ENCODE measurements at regions not wholly inside any gene's neighbourhood (a gene's known extent, or its start where the extent isn't known, plus 50 kb on each side); places are given as distances from the start of the nearest gene placed in this dataset.

GRCh38 chr9:26399556-26399955, 493.0 kb downstream of the CAAP1 start:
- H3K36me3 ChIP-seq (ENCODE audit: insufficient read depth, low read length): no peaks in the 10 kb centered on the region
- no peak overlapping the region for H3K4me2 ChIP-seq (ENCODE audit: low read depth, low read length, poor library complexity, severe bottlenecking)
- no peaks in the 10 kb centered on the region for H3F3A ChIP-seq (ENCODE audit: low read depth)
- H4K20me1 ChIP-seq (ENCODE audit: insufficient read depth, low read length, poor library complexity, severe bottlenecking): no peaks in the 10 kb centered on the region
- no peaks in the 10 kb centered on the region for H3K27me3 ChIP-seq (ENCODE audit: insufficient read depth, low read length, poor library complexity, severe bottlenecking)
- H3K79me2 ChIP-seq (ENCODE audit: insufficient read depth, low read length): no peaks in the 10 kb centered on the region
- no peaks in the 10 kb centered on the region for H3K9me3 ChIP-seq (ENCODE audit: insufficient read depth, low read depth, low read length)
- no peaks in the 10 kb centered on the region for H3K4me1 ChIP-seq (ENCODE audit: insufficient read depth, low read length, poor library complexity, severe bottlenecking)
- TF ChIP-seq EZH2phosphoT487 (IDR thresholded peaks at IDR 0.05; ENCODE audit: borderline replicate concordance) (no peak), CTCF (conservative IDR thresholded peaks at IDR 0.05; ENCODE audit: low read length) (no peak)
- no peak overlapping the region for H3K9ac ChIP-seq (ENCODE audit: low read depth, low read length, poor library complexity, severe bottlenecking)
- no peak overlapping the region for H3K4me3 ChIP-seq (ENCODE audit: low read length, poor library complexity, severe bottlenecking)
- H2AFZ ChIP-seq (ENCODE audit: low read length): no peak overlapping the region
- H3K9me2 ChIP-seq (replicated peaks; ENCODE audit: low read depth, low read length): no peaks in the 10 kb centered on the region

DNA sequence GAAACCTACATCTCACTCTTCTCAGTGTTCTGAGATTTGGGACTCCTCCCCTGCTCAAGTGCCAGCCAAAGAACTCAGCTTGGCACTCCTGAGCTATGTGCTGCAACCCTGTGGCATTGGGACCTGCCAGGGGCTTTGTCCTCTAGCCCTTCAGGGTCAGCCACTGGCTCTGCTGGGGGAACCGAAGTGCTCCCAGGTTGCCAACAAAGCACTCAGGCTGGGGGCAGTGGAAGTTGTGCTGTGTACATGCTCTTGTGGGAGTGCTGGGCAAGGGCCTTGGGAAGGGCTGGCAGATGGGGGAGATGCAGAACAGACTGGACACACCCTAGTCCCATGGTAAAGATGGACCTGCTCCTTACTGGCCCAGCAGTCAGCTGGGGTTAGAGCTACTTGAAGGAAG, 498.6 kb downstream of the CAAP1 start:
- no peaks in the 10 kb centered on the region for H4K20me1 ChIP-seq (ENCODE audit: insufficient read depth, low read length, poor library complexity, severe bottlenecking)
- no peaks in the 10 kb centered on the region for H3F3A ChIP-seq (ENCODE audit: low read depth)
- H3K4me1 ChIP-seq (ENCODE audit: insufficient read depth, low read length, poor library complexity, severe bottlenecking): no peaks in the 10 kb centered on the region
- no peaks in the 10 kb centered on the region for H3K79me2 ChIP-seq (ENCODE audit: insufficient read depth, low read length)
- H2AFZ ChIP-seq (ENCODE audit: low read length): no peak overlapping the region
- no peak overlapping the region for H3K4me3 ChIP-seq (ENCODE audit: low read length, poor library complexity, severe bottlenecking)
- H3K4me2 ChIP-seq (ENCODE audit: low read depth, low read length, poor library complexity, severe bottlenecking): no peak overlapping the region
- TF ChIP-seq EZH2phosphoT487 (IDR thresholded peaks at IDR 0.05; ENCODE audit: borderline replicate concordance) (no peak), CTCF (conservative IDR thresholded peaks at IDR 0.05; ENCODE audit: low read length) (no peak)
- no peaks in the 10 kb centered on the region for H3K36me3 ChIP-seq (ENCODE audit: insufficient read depth, low read length)
- H3K9ac ChIP-seq (ENCODE audit: low read depth, low read length, poor library complexity, severe bottlenecking): no peak overlapping the region
- no peaks in the 10 kb centered on the region for H3K9me3 ChIP-seq (ENCODE audit: insufficient read depth, low read depth, low read length)
- no peaks in the 10 kb centered on the region for H3K9me2 ChIP-seq (replicated peaks; ENCODE audit: low read depth, low read length)
- no peaks in the 10 kb centered on the region for H3K27me3 ChIP-seq (ENCODE audit: insufficient read depth, low read length, poor library complexity, severe bottlenecking)

GRCh38 chr9:26392639-26393038, 500.0 kb downstream of the CAAP1 start:
- Histone ChIP-seq H3K27me3 (ENCODE audit: insufficient read depth, low read length, poor library complexity, severe bottlenecking) (no peaks in the 10 kb centered on the region), H3F3A (ENCODE audit: low read depth) (no peaks in the 10 kb centered on the region), H4K20me1 (ENCODE audit: insufficient read depth, low read length, poor library complexity, severe bottlenecking) (no peaks in the 10 kb centered on the region), H3K9me3 (ENCODE audit: insufficient read depth, low read depth, low read length) (no peaks in the 10 kb centered on the region), H3K4me1 (ENCODE audit: insufficient read depth, low read length, poor library complexity, severe bottlenecking) (no peaks in the 10 kb centered on the region), H3K9me2 (replicated peaks; ENCODE audit: low read depth, low read length) (no peaks in the 10 kb centered on the region), H3K79me2 (ENCODE audit: insufficient read depth, low read length) (no peaks in the 10 kb centered on the region), H3K9ac (ENCODE audit: low read depth, low read length, poor library complexity, severe bottlenecking) (no peak overlapping the region), H3K4me2 (ENCODE audit: low read depth, low read length, poor library complexity, severe bottlenecking) (no peak overlapping the region), H2AFZ (ENCODE audit: low read length) (no peak overlapping the region), H3K36me3 (ENCODE audit: insufficient read depth, low read length) (no peaks in the 10 kb centered on the region), H3K4me3 (ENCODE audit: low read length, poor library complexity, severe bottlenecking) (no peak overlapping the region)
- TF ChIP-seq EZH2phosphoT487 (IDR thresholded peaks at IDR 0.05; ENCODE audit: borderline replicate concordance): no peak

GRCh38 chr9:26391036-26391435, 501.6 kb downstream of the CAAP1 start:
- Histone ChIP-seq H3K9me2 (replicated peaks; ENCODE audit: low read depth, low read length) (no peaks in the 10 kb centered on the region), H3F3A (ENCODE audit: low read depth) (no peaks in the 10 kb centered on the region), H3K4me2 (ENCODE audit: low read depth, low read length, poor library complexity, severe bottlenecking) (no peak overlapping the region), H3K9me3 (ENCODE audit: insufficient read depth, low read depth, low read length) (no peaks in the 10 kb centered on the region), H3K79me2 (ENCODE audit: insufficient read depth, low read length) (no peaks in the 10 kb centered on the region), H4K20me1 (ENCODE audit: insufficient read depth, low read length, poor library complexity, severe bottlenecking) (no peaks in the 10 kb centered on the region), H3K36me3 (ENCODE audit: insufficient read depth, low read length) (no peaks in the 10 kb centered on the region), H3K4me3 (ENCODE audit: low read length, poor library complexity, severe bottlenecking) (no peak overlapping the region), H2AFZ (ENCODE audit: low read length) (no peak overlapping the region), H3K4me1 (ENCODE audit: insufficient read depth, low read length, poor library complexity, severe bottlenecking) (no peaks in the 10 kb centered on the region), H3K9ac (ENCODE audit: low read depth, low read length, poor library complexity, severe bottlenecking) (no peak overlapping the region), H3K27me3 (ENCODE audit: insufficient read depth, low read length, poor library complexity, severe bottlenecking) (no peaks in the 10 kb centered on the region)
- no peak for TF ChIP-seq EZH2phosphoT487 (IDR thresholded peaks at IDR 0.05; ENCODE audit: borderline replicate concordance)
- no peak for TF ChIP-seq CTCF (conservative IDR thresholded peaks at IDR 0.05; ENCODE audit: low read length)
